Activated CD4-positive, alpha-beta T cell treated with anti-CD3 and anti-CD28 coated beads, Interleukin-10, Interleukin-2, amounts not matched to agents 100 ng/mL and 50 ng/mL, durations not matched to agents 16 hours and 8 hours (primary cell): ENCODE measurements at regions not wholly inside any gene's neighbourhood (a gene's known extent, or its start where the extent isn't known, plus 50 kb on each side); places are given as distances from the start of the nearest gene placed in this dataset.

Experiments
- DNase-seq: peaks from one replicate; pipeline ENCODE4 v3.0.0-alpha.2; 2020

- DNase-seq: no peak
Observed at GRCh38 chr1:238861342-238862066, 524.9 kb upstream of the CHRM3 start.

- DNase-seq: no peak
Observed at GRCh38 chr1:238833919-238834318, 552.4 kb upstream of the CHRM3 start.

- no peak for DNase-seq
Observed at GRCh38 chr1:238832106-238832505, 554.3 kb upstream of the CHRM3 start.

DNA sequence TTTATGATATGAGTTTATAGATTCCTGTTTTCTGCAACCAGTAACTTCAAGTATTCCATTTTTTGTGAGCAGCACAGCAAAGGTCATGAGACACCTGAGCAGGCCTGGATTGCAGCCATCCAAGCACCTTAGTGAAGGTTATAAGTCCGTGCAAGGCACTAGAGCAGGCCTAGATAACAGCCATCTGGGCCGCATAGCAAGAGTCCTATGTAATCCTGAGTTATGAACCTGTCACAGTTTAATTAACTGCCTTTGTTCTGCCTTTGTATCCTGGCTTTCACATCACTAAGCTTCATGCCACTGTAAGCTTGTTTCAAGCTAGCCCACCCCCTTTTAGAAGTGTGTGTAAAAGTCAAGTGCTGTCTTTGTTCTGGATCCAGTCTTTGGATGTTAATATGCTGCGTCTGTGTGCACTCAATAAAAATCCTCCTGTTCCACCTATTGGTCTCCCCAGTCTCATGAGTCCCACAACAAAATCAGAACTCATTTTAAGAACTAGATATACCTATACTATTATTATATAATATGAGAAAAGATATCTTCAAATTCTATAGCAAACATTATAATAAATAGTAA is 556.2 kb upstream of the CHRM3 start:
- no peak for DNase-seq

GRCh38 chr1:238826891-238827290 is 559.5 kb upstream of the CHRM3 start:
- DNase-seq: no peak

- DNase-seq: no peak
Observed at GRCh38 chr1:238823416-238823815, 563.0 kb upstream of the CHRM3 start.

DNA sequence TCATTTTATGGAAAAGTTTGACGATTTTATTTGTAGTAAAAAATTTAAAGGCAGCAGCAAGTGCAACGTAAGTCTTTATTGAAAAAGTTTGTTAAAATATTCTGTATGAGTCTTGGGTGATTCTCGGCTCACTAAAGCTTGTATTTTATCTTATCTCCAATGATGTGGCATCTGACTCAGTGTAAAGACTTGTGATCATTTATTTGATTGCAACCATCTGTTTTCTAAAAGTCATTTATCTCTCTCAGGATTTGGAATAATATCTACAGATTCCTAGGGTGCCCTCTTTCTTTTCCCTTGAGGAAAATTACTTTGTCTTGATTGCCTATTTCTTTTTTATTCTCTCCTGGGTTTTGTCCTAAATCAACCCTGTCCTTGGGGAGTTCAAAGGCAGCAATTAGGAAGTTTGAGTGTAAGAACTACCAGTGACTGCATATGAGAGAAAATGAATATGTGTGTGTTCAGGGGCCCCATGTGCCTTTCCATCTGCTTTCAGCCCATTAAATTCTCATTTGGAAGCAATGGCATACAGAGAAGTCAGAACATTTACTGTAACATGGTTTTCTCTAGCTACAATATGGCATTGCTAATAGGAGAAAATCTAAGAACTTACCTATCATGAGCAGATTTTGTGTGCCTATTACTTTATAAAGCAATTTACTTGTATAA is 575.0 kb upstream of the CHRM3 start:
- no peak for DNase-seq

- no peak for DNase-seq
Observed at GRCh38 chr1:238790882-238791281, 595.5 kb upstream of the CHRM3 start.

DNA sequence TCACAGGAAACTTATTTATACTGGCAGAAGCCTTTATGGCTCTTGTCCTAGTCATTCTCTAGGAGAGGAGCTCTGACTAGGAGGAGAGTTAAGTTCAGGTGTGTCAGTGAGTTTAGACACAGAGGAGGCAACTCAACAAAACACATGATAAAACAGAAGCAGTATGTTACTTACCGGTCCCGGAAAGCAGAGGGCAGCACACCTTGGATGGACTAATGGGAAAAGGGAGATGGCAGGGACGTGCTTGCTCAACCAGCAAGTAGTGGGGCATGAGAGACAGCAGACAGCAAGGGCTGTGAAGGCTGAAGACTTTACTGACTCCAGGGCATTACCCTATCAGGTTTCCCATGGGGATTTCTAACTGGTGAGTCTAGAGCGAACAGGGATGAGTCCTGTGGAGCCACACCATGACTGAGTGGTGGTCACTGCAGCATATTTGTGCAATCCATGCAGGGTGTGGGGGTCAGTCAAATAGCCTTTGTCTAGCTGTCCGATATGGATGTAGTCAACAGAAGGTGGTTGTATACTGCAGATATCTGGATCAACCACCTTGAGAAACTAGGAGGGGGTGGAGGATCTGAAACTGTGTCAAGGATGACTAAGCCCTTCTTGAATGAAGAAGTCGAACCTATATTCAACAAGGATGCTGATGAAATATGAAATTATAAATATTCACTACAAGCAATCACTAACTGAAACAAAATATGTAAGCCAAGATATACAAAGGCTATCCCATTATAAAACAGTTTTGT is 596.3 kb upstream of the CHRM3 start:
- DNase-seq: no peak

DNA sequence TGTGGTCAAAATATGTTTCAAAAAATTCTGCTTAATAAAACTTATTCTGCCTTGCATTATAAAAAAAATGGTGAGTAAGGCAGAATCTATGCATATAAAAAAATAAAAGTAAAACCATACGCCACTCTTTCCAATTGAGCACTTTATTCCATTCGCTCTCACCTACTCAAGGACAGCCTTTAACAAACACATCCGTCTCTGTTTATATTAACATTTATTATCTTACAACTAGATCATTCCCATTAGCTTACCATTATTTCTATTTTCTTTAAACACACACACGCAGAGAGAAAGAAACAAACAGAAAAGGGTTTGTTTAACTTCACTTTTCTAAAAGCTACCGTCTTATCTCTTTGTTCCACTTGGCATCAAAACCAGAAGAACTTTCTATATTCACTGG is 598.9 kb upstream of the CHRM3 start:
- no peak for DNase-seq

DNA sequence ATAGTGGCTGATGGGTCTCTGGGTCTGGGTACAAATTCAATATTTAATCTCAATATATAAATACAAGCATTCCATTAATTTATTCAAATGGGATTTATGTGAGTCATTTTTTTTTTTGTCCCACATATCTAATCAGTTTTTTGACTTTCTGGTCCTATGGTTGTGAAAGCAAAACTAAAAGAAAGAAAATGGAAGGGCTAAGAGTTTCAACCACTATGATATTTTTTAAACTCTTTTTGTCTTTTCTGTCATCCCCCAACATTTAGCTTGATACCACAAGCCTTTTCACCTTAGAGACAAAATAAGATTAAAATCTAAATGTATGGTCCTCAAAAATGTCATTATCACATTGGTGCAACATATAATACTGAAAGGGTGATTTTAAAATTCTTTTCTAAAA is 602.7 kb upstream of the CHRM3 start:
- no peak for DNase-seq

DNA sequence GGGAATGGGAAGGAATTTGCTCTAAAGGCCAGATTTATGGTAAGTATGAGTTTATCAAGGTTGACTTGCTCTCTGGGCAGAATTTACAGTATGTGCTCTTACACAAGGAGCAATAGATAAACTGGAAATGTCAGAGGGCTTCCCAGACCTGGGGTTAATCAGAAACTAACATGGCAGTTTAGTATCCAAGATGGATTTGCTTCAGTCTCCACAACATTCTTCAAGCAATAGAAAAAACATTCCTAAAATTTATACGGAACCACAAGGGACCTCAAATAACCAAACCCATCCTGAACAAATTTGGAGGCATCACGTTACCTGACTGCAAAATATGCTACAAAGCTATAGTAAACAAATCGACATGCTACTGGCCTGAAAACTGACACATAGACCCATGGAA is 606.7 kb upstream of the CHRM3 start:
- no peak for DNase-seq

DNA sequence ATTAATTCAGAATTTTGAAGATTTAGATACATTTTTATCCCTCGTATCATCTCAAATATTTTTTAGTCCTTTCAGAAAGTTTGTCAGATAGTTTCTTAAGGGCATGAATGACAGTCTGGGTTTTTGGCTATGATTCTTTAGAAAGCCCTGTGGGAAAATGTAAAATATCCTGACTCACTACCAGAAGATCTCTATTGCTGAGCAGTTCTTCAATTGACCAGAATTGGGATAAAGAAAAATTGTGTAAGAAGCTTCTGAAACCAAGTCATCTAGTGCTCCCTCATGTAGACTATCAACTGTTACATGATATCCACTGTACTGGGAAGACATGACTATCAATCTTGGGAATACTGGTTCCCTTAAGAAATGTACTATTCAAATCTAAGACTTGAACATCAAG is 608.3 kb upstream of the CHRM3 start:
- no peak for DNase-seq

DNA sequence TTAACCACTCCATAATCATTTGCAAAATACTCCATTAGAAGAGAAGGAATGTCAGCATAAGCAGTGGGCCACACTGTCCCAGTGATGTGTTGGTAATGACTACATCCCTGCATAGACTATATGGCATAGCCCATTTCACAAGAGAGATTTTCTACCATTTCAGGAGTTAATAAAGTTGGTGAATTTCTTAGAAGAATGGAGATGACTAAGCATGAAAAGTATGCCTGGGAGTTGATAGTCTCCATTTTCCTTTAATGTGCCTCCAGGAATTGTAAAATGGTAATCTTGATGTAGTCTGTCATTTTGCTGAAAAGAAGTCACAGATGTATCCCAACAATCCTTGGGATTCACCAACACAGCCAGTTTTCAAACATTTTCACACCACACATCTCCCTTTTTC is 608.8 kb upstream of the CHRM3 start:
- no peak for DNase-seq

GRCh38 chr1:238776126-238776525 is 610.2 kb upstream of the CHRM3 start:
- DNase-seq: no peak

- DNase-seq: no peak
Observed at GRCh38 chr1:238772322-238772721, 614.0 kb upstream of the CHRM3 start.

- DNase-seq: no peak
Observed at GRCh38 chr1:238767321-238767720, 619.0 kb upstream of the CHRM3 start.

DNA sequence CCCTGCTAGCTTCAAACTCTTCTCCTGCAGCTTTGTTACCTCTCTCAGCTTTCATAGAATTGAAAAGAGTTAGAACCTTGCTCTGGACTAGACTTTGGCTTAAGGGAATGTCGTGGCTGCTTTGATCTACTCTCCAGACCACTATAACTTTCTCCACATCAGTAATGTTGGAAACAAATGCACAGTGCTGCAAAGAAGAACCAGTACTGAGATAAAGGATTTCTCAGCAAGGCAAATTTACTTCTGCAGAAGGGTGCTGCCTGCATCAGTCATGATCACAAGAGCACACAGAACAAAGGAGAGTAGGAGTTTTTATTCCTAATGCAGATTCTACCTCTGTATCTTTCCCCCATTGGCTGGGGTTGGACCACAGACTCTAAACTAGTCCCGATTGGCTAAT is 621.6 kb upstream of the CHRM3 start:
- no peak for DNase-seq

GRCh38 chr1:238753252-238753651 is 633.1 kb upstream of the CHRM3 start:
- DNase-seq: no peak

DNA sequence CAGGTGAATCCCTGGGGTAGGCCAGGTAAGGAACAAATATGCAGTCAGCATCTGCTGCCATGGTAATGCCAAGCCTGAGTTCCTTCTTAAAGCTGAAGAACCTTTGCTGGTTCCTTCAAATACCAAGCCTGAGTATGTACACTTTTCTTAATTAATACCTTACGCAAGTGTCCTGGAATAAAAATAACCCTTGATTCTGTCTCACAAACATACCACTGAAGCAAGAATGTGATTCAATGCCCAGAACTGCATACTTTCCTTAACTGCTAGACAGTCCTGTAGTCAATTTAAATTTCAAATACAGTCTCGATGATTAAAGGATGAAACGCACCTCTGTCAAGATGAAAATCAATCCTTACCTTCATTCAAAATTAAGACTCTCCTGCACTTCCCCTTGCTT is 634.0 kb upstream of the CHRM3 start:
- DNase-seq: no peak

DNA sequence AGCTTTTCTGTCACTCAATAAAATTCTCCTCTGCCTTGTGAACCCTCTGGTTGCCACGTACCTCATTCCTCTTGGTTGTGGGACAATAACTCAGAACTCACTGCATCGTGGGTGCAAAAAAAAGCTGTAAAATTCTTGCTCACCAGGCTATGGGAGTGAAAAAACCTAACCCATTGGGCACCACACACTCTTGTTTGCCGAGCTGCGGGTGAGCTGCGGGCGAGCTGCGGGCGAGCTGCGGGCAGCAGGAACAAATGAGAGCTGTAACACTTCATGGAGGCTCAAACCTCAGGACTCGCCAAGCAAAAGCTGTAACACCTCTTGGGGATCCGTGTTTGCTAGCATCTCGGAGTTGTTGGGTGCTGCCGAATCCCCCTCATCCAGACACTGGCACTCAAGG is 641.3 kb upstream of the CHRM3 start:
- no peak for DNase-seq

GRCh38 chr1:238738892-238739291 is 647.5 kb upstream of the CHRM3 start:
- no peak for DNase-seq

GRCh38 chr1:238727670-238728069 is 658.7 kb upstream of the CHRM3 start:
- no peak for DNase-seq

DNA sequence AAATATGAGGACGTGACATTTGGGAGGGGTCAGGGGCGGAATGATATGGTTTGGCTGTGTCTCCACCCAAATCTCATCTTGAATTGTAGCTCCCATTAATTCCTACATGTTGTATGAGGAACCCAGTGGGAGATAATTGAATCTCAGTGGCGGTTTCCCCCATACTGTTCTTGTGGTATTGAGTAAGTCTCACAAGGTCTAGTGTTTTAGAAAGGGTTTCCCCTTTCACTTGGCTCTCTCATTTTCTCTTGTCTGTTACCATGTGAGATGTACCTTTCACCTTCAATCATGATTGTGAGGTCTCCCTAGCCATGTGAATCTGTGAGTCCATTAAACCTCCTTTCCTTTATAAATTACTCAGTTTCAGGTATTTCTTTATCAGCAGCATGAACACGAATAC is 663.6 kb upstream of the CHRM3 start:
- DNase-seq: no peak
